Transverse colon (tissue), 4 donors: ENCODE measurements at regions not wholly inside any gene's neighbourhood (a gene's known extent, or its start where the extent isn't known, plus 50 kb on each side); places are given as distances from the start of the nearest gene placed in this dataset.

Experiments used
- DNase-seq: peaks from one replicate; pipeline ENCODE4 v3.0.0-alpha.2; 2019
- H3K27ac ChIP-seq, 4 donors: fragments of 200-600 bp; sonication (generic); 2 replicates each; pipeline ENCODE4 v1.5.1; 2016 to 2018; ENCODE audit warnings: inconsistent platforms in 4 of 4
- H3K27me3 ChIP-seq: fragments of 200-600 bp; sonication (generic); 2 replicates; pipeline ENCODE4 v1.5.1; 2017; ENCODE audit warnings: inconsistent platforms
- H3K36me3 ChIP-seq, 4 donors: fragments of 200-600 bp; sonication (generic); 2 replicates each; pipeline ENCODE4 v1.5.1; 2017 to 2019; ENCODE audit warnings: inconsistent platforms in 4 of 4
- H3K4me1 ChIP-seq, 4 donors: fragments of 200-600 bp; sonication (generic); 2 replicates each; pipeline ENCODE4 v1.5.1; 2017 to 2020; ENCODE audit warnings: inconsistent platforms in 4 of 4
- H3K4me3 ChIP-seq, 4 donors: fragments of 200-600 bp; sonication (generic); 1 replicate in 1 of 4; 2 replicates in 3 of 4; pipeline versions ENCODE4 v1.5.1 to v1.6.1; 2017 to 2019; ENCODE audit warnings: inconsistent platforms in 4 of 4
- H3K9me3 ChIP-seq, 2 donors: fragments of 200-600 bp; sonication (generic); 2 replicates each; pipeline ENCODE4 v1.5.1; 2017 to 2019; ENCODE audit warnings: inconsistent platforms in 2 of 2
- EP300 ChIP-seq: sonication (generic); formaldehyde crosslinking; IDR thresholded peaks from one replicate; pipeline ENCODE4 v1.6.1; 2017; ENCODE audit warnings: antibody characterized with exemption, low read depth
- POLR2A ChIP-seq: fragments of 450-650 bp; IDR thresholded peaks from one replicate; pipeline ENCODE4 v1.6.1; 2016; ENCODE audit warnings: antibody characterized with exemption, mild to moderate bottlenecking, moderate library complexity
- POLR2AphosphoS5 ChIP-seq, 3 donors: sonication (generic); formaldehyde crosslinking; IDR thresholded peaks; one replicate each; pipeline ENCODE4 v1.6.1; 2016; ENCODE audit warnings: antibody characterized with exemption in 3 of 3
- WGBS, 2 donors: methylation state at CpG; one replicate each; pipeline ENCODE4 v1.1.5; 2018; ENCODE audit warnings: low coverage in 1 of 2; 5-methylcytosine and 5-hydroxymethylcytosine counted together
- in situ Hi-C, 4 donors: fragments of 200-750 bp; cut with MboI; loops; one replicate each; pipeline versions ENCODE4 v1.15.0 to v1.15.1; 2017; ENCODE audit warnings: low sequenced_read_pairs in 3 of 4, low pct_ligation_motif_present in 1 of 4, low pct_unique_long_range_greater_than_20kb in 1 of 4
- intact Hi-C: fragments of 100-400 bp; cut with DNase I; formaldehyde crosslinking; loops from one replicate; pipeline ENCODE4 v1.15.1; 2023; ENCODE audit warnings: low total_unique reads
- TF ChIP-seq, protein P1 (sequence below), 5 experiments: fragments of 200-600 bp in 3 of 5; fragments of 450-650 bp in 2 of 5; sonication (generic) in 3 of 5; IDR thresholded peaks; 1 replicate in 2 of 5; 2 replicates in 3 of 5; pipeline ENCODE4 v1.5.1; 2016 to 2017; ENCODE audit warnings: antibody characterized with exemption in 5 of 5, inconsistent platforms in 3 of 5, mild to moderate bottlenecking in 2 of 5, moderate library complexity in 1 of 5

DNA sequence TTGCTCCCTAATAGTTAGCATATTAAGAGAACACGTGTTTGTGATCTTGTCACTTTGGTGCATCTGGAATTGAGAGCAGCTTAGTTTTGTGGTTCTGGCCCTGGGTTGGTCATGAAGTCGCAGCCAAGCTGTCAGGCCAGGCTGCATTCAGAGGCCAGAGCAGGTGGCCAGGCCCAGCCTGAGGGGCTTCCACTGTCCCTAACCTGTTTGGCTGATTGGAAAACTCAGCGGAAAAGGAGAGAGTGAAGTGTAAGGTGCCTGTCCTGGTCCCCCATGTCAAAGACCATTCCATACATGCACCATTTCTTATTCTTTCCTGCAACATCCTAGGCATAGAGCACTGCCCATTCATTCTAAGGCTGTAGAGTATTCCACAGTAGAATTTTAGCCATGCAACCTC is 111.5 kb upstream of the IGLL5 start:
- intact Hi-C loops = no loop called here
- Histone ChIP-seq H3K27ac (no peak overlapping the region), H3K9me3 (no peaks in the 10 kb centered on the region), H3K4me1 (no peaks in the 10 kb centered on the region), H3K4me3 (no peak overlapping the region), H3K36me3 (no peaks in the 10 kb centered on the region), H3K27me3 (no peaks in the 10 kb centered on the region)
- TF ChIP-seq POLR2AphosphoS5 (IDR thresholded peaks at IDR 0.05) (no peak), POLR2A (no peak), EP300 (no peak)
- TF ChIP-seq, protein P1, sequence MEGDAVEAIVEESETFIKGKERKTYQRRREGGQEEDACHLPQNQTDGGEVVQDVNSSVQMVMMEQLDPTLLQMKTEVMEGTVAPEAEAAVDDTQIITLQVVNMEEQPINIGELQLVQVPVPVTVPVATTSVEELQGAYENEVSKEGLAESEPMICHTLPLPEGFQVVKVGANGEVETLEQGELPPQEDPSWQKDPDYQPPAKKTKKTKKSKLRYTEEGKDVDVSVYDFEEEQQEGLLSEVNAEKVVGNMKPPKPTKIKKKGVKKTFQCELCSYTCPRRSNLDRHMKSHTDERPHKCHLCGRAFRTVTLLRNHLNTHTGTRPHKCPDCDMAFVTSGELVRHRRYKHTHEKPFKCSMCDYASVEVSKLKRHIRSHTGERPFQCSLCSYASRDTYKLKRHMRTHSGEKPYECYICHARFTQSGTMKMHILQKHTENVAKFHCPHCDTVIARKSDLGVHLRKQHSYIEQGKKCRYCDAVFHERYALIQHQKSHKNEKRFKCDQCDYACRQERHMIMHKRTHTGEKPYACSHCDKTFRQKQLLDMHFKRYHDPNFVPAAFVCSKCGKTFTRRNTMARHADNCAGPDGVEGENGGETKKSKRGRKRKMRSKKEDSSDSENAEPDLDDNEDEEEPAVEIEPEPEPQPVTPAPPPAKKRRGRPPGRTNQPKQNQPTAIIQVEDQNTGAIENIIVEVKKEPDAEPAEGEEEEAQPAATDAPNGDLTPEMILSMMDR (IDR thresholded peaks at IDR 0.05) = no peak
- no peak for DNase-seq
- WGBS, 2 donors = 89 to 100% methylated on average over 1 to 3 of the region's 3 CpGs
- in situ Hi-C loops = no loop called here

DNA sequence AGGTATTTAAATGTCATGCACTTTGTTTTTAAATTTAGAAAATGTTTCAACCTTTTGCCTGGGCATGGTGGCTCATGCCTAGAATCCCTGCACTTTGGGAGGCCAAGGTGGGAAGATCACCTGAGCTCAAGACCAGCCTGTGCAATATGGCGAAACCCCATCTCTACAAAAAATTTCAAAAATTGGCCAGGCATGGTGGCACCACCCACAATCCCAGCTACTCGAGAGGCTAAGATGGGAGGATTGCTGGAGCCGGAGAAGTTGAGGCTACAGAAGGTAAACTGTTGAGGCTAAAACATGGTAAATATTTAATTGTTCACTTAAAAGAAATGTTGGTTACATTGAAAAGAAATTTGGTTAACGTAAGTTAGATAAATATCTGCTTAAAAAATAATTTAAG is 108.4 kb upstream of the IGLL5 start:
- DNase-seq = no peak
- TF ChIP-seq EP300 (no peak), POLR2AphosphoS5 (IDR thresholded peaks at IDR 0.05) (no peak), POLR2A (no peak)
- TF ChIP-seq, protein P1 (IDR thresholded peaks at IDR 0.05) = no peak
- no peak overlapping the region for H3K27ac ChIP-seq
- H3K36me3 ChIP-seq = no peaks in the 10 kb centered on the region
- peaks cover 0 to 8% (median 2%) of the 10 kb centered on the region in 4 donors for H3K4me1 ChIP-seq
- H3K9me3 ChIP-seq = no peaks in the 10 kb centered on the region
- 92 to 94% methylated on average over 2 to 4 of the region's 4 CpGs for WGBS, 2 donors
- H3K4me3 ChIP-seq = no peak overlapping the region
- no peaks in the 10 kb centered on the region for H3K27me3 ChIP-seq
- in situ Hi-C loops = no loop called here
- intact Hi-C loops = no loop called here

DNA sequence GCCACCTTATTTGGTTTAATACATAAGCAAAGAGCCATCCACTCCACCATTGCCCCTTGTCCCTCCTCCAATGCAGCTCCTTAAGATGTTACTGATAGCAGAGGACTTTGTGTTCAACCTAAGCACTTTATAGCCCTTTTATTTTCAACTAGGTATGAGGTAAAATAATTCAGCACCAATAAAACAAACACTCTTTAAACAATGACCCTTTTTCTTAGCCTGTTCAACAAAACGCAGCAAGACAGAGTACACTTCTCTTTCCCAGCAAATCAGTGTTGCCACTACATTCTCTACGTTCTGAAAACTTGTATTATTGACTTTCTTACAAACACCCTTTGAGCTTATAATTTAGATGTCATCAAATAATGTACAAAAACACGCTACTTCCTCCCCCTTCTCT is 104.0 kb upstream of the IGLL5 start:
- no peak for DNase-seq
- Histone ChIP-seq H3K36me3 (no peaks in the 10 kb centered on the region), H3K4me3 (no peak overlapping the region), H3K27me3 (no peaks in the 10 kb centered on the region), H3K27ac (peak overlapping the region in 1 of 4 donors; percentile 31), H3K9me3 (no peaks in the 10 kb centered on the region), H3K4me1 (peaks cover 0 to 8% (median 4%) of the 10 kb centered on the region in 4 donors)
- TF ChIP-seq, protein P1 (IDR thresholded peaks at IDR 0.05) = no peak
- TF ChIP-seq POLR2A (no peak), POLR2AphosphoS5 (IDR thresholded peaks at IDR 0.05) (no peak), EP300 (no peak)
- in situ Hi-C loops (no loop called here), intact Hi-C loops (no loop called here)
- WGBS, 2 donors = 22 to 33% methylated on average over 3 of the region's 3 CpGs

DNA sequence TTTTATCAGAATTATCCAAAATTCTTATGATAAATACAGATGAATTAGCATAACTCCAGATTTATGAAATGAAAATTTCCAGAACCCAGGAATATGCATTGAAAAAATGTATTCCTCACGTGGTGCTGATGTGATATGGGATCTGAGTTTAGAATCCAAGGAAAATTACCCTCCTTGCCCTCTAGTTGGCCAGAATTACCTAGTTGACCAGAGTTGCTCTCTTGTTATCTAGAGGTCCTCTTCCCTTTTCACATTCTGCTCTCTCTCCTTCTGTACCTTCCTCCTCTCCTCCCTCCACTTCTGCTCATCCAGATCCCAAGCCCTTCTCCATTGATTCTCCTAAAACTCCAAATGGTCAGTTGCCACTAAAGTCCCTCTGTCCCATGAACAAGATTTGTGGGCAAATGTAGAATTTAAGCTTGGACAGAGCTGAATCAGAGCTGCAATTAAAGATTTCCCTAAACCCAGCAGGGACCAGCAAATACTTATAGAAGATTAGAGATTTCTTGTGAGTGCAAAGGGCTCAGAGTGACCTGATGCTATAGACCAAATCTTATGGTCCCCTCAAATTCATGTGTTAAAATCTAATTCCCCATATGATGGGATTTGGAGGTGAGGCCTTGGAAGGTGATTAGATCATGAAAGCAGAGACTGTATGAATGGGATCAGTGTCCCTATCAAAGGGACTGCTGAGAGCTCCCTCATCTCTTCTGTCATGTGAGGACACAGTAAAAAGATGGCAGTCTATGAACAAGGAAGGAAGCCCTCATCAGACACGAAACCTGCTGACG is 103.2 kb upstream of the IGLL5 start:
- peaks cover 0 to 8% (median 4%) of the 10 kb centered on the region in 4 donors for H3K4me1 ChIP-seq
- no peak for DNase-seq
- intact Hi-C loops (no loop called here), in situ Hi-C loops (no loop called here)
- TF ChIP-seq POLR2A = no peak
- TF ChIP-seq, protein P1 (IDR thresholded peaks at IDR 0.05) = no peak
- TF ChIP-seq EP300 = no peak
- no peak for TF ChIP-seq POLR2AphosphoS5 (IDR thresholded peaks at IDR 0.05)
- H3K27ac ChIP-seq = no peak overlapping the region
- H3K27me3 ChIP-seq = no peaks in the 10 kb centered on the region
- H3K9me3 ChIP-seq = no peaks in the 10 kb centered on the region
- no peak overlapping the region for H3K4me3 ChIP-seq
- WGBS, 2 donors = 55 to 57% methylated on average over 1 to 3 of the region's 3 CpGs
- no peaks in the 10 kb centered on the region for H3K36me3 ChIP-seq
